Heart left ventricle (tissue), 13 donors: ENCODE measurements at regions not wholly inside any gene's neighbourhood (a gene's known extent, or its start where the extent isn't known, plus 50 kb on each side); places are given as distances from the start of the nearest gene placed in this dataset.

Experiments
- CTCF ChIP-seq, 12 donors: fragments of 200-600 bp; sonication (generic) in 4 of 12; IDR thresholded peaks; one replicate each; pipeline versions ENCODE4 v1.5.0 to v1.8.0; 2018 to 2022; ENCODE audit warnings: antibody characterized with exemption in 12 of 12, mild to moderate bottlenecking in 5 of 12
- POLR2A ChIP-seq, 2 donors: fragments of 450-650 bp; IDR thresholded peaks; one replicate each; pipeline ENCODE4 v1.6.1; 2017; ENCODE audit warnings: antibody characterized with exemption in 2 of 2, mild to moderate bottlenecking in 2 of 2, moderate library complexity in 2 of 2
- donor health status: ischemic (EF 13 %, LVEDD 7.1; RV severe dilation, severe dysfunction).
- donor health status: DM: no; HTN: yes; CAD: no.
- donor health status: DM: no; HTN: no; CAD: no.
- donor health status: ischemic (EF 25% LVEDD 6.9; RV normal size, moderate dysfunction).
- donor health status: ischemic (EF 25% LVEDD 5.7; RV mildly dilated, moderate dysfunction).
- donor health status: ischemic (EF 35%, LVEDD 5.7; RV mildly dilated, moderate dysfunction).
- donor health status: nonischemic (EF 11% LVEDD 7.7; RV severe dilation, severe dysfunction).
- donor health status: DM: yes; HTN: yes; CAD: no.
- donor health status: PGD.
- donor health status: ischemic (EF 29% LVEDD 5.4; RV normal size, mild dysfunction).
- donor health status: nonischemic (EF 23%, LVEDD 6.1; RV moderate dilation, normal function).

GRCh38 chr5:97449172-97449571, 266.1 kb upstream of the RIOK2 start:
- TF ChIP-seq CTCF (IDR thresholded peaks at IDR 0.05) (no peak), POLR2A (IDR thresholded peaks at IDR 0.05) (no peak)
